ENCODE measurements at regions not wholly inside any gene's neighbourhood (a gene's known extent, or its start where the extent isn't known, plus 50 kb on each side); places are given as distances from the start of the nearest gene placed in this dataset.

- TF ChIP-seq EP300 (IDR thresholded peaks at IDR 0.05): no peak
- TF ChIP-seq POLR2A (IDR thresholded peaks at IDR 0.05): no peak
Measured at GRCh38 chr5:72623936-72624335, 116.7 kb upstream of the ZNF366 start.

All from gastroesophageal sphincter (tissue), 2 donors.